Left kidney (tissue), 1 donor: ENCODE measurements at regions not wholly inside any gene's neighbourhood (a gene's known extent, or its start where the extent isn't known, plus 50 kb on each side); places are given as distances from the start of the nearest gene placed in this dataset.

Experiments used
- DNase-seq: peaks from one replicate; pipeline ENCODE4 v3.0.0-alpha.2; 2013

- no peak for DNase-seq
These were observed 360.8 kb downstream of the RBM43 start for GRCh38 chr2:150900913-150901312.

GRCh38 chr2:150895968-150896367, 365.7 kb downstream of the RBM43 start:
- no peak for DNase-seq

GRCh38 chr2:150889141-150889540, 372.5 kb downstream of the RBM43 start:
- no peak for DNase-seq

- no peak for DNase-seq
These were observed 373.3 kb downstream of the RBM43 start for GRCh38 chr2:150888337-150888736.

- DNase-seq, result no peak
These were observed 373.7 kb downstream of the RBM43 start for GRCh38 chr2:150887926-150888325.

GRCh38 chr2:150885774-150886386, 375.8 kb downstream of the RBM43 start:
- DNase-seq, result no peak

- DNase-seq, result no peak
These were observed 376.4 kb downstream of the RBM43 start for GRCh38 chr2:150885236-150885635.

- DNase-seq, result no peak
These were observed 378.1 kb downstream of the RBM43 start for GRCh38 chr2:150883613-150883895.

GRCh38 chr2:150882751-150883612, 378.7 kb downstream of the RBM43 start:
- no peak for DNase-seq

GRCh38 chr2:150880986-150881385, 380.7 kb downstream of the RBM43 start:
- DNase-seq, result no peak

GRCh38 chr2:150878356-150878755, 383.3 kb downstream of the RBM43 start:
- DNase-seq, result no peak

- DNase-seq, result peak; percentile 39
These were observed 385.3 kb downstream of the RBM43 start for GRCh38 chr2:150876251-150876950.

- DNase-seq, result no peak
These were observed 385.9 kb upstream of the RND3 start for GRCh38 chr2:150873396-150873772.

- DNase-seq, result peak; percentile 27
These were observed 385.4 kb upstream of the RND3 start for GRCh38 chr2:150872756-150873395.

GRCh38 chr2:150866431-150866830, 379.0 kb upstream of the RND3 start:
- DNase-seq, result no peak

GRCh38 chr2:150863691-150864090, 376.2 kb upstream of the RND3 start:
- no peak for DNase-seq

- no peak for DNase-seq
These were observed 372.8 kb upstream of the RND3 start for GRCh38 chr2:150860301-150860700.

- no peak for DNase-seq
These were observed 372.4 kb upstream of the RND3 start for GRCh38 chr2:150859877-150860276.

- DNase-seq, result no peak
These were observed 371.7 kb upstream of the RND3 start for GRCh38 chr2:150859162-150859561.

- no peak for DNase-seq
These were observed 370.9 kb upstream of the RND3 start for GRCh38 chr2:150858382-150858781.

GRCh38 chr2:150856596-150857281, 369.3 kb upstream of the RND3 start:
- DNase-seq, result no peak

GRCh38 chr2:150853263-150853662, 365.8 kb upstream of the RND3 start:
- DNase-seq, result no peak
